H9 (cell line): ENCODE measurements at regions not wholly inside any gene's neighbourhood (a gene's known extent, or its start where the extent isn't known, plus 50 kb on each side); places are given as distances from the start of the nearest gene placed in this dataset.

Experiments
- DNase-seq: peaks from one replicate; pipeline ENCODE4 v3.0.0-alpha.2; 2017
- H2AFZ ChIP-seq: one replicate; pipeline ENCODE4 v1.6.1; 2013; ENCODE audit warnings: mild to moderate bottlenecking, low read length, control low read depth, moderate library complexity
- H2AK5ac ChIP-seq: 2 replicates; pipeline ENCODE4 v1.6.1; 2013; ENCODE audit warnings: low read length, control low read depth, mixed read lengths; ENCODE audit not compliant: insufficient read length
- H2BK120ac ChIP-seq: one replicate; pipeline ENCODE4 v1.6.1; 2013; ENCODE audit warnings: low read depth, mild to moderate bottlenecking, low read length, control low read depth, inconsistent platforms; ENCODE audit not compliant: poor library complexity, severe bottlenecking
- H2BK12ac ChIP-seq: 2 replicates; pipeline ENCODE4 v1.6.1; 2013; ENCODE audit warnings: low read length, control low read depth, mixed read lengths, low read depth; ENCODE audit not compliant: insufficient read length
- H2BK15ac ChIP-seq: 2 replicates; pipeline ENCODE4 v1.6.1; 2013; ENCODE audit warnings: low read depth, low read length, control low read depth
- H2BK20ac ChIP-seq: one replicate; pipeline ENCODE4 v1.6.1; 2013; ENCODE audit warnings: low read depth, mild to moderate bottlenecking, low read length, control low read depth, inconsistent platforms; ENCODE audit not compliant: poor library complexity, severe bottlenecking
- H2BK5ac ChIP-seq: 2 replicates; pipeline ENCODE4 v1.6.1; 2013; ENCODE audit warnings: low read length, control low read depth, mixed read lengths; ENCODE audit not compliant: insufficient read length
- H3K14ac ChIP-seq: 2 replicates; pipeline ENCODE4 v1.6.1; 2013; ENCODE audit warnings: low read length, control low read depth; ENCODE audit not compliant: insufficient read depth
- H3K18ac ChIP-seq: 2 replicates; pipeline ENCODE4 v1.6.1; 2013; ENCODE audit warnings: low read depth, mild to moderate bottlenecking, mixed read lengths, low read length, control low read depth; ENCODE audit not compliant: insufficient read length
- H3K23ac ChIP-seq: 2 replicates; pipeline ENCODE4 v1.6.1; 2013; ENCODE audit warnings: low read length, control low read depth, mixed read lengths, low read depth; ENCODE audit not compliant: insufficient read length
- H3K23me2 ChIP-seq: 2 replicates; pipeline ENCODE4 v1.6.1; 2013; ENCODE audit warnings: low read depth, mild to moderate bottlenecking, mixed read lengths, low read length, control low read depth; ENCODE audit not compliant: insufficient read length, poor library complexity, severe bottlenecking
- H3K27ac ChIP-seq: 2 replicates; pipeline ENCODE4 v1.5.1; 2013; ENCODE audit warnings: low read length, control low read depth, mixed read lengths, low read depth; ENCODE audit not compliant: insufficient read length
- H3K27me3 ChIP-seq: 2 replicates; pipeline ENCODE4 v1.6.1; 2013; ENCODE audit warnings: low read length, control low read depth, inconsistent platforms; ENCODE audit not compliant: insufficient read depth
- H3K4ac ChIP-seq: 2 replicates; pipeline ENCODE4 v1.6.1; 2013; ENCODE audit warnings: low read depth, mild to moderate bottlenecking, control low read depth, inconsistent platforms, low read length, moderate library complexity
- H3K4me1 ChIP-seq: 2 replicates; pipeline ENCODE4 v1.6.1; 2013; ENCODE audit warnings: low read length, control low read depth, inconsistent platforms; ENCODE audit not compliant: insufficient read depth
- H3K4me2 ChIP-seq: 2 replicates; pipeline ENCODE4 v1.6.1; 2013; ENCODE audit warnings: low read length, control low read depth, mixed read lengths; ENCODE audit not compliant: insufficient read length, insufficient read depth
- H3K56ac ChIP-seq: 2 replicates; pipeline ENCODE4 v1.6.1; 2013; ENCODE audit warnings: low read depth, mild to moderate bottlenecking, mixed read lengths, low read length, control low read depth; ENCODE audit not compliant: insufficient read length
- H3K79me1 ChIP-seq: 2 replicates; pipeline ENCODE4 v1.6.1; 2013; ENCODE audit warnings: low read depth, mild to moderate bottlenecking, moderate library complexity, low read length, control low read depth, inconsistent platforms; ENCODE audit not compliant: insufficient read depth, poor library complexity, severe bottlenecking
- H3K79me2 ChIP-seq: 2 replicates; pipeline ENCODE4 v1.6.1; 2013; ENCODE audit warnings: low read length, control low read depth, inconsistent platforms; ENCODE audit not compliant: insufficient read depth
- H3K9ac ChIP-seq: 2 replicates; pipeline ENCODE4 v1.6.1; 2013; ENCODE audit warnings: low read length, control low read depth, mixed read lengths; ENCODE audit not compliant: insufficient read length; ENCODE audit errors: extremely low read depth
- H3K9me3 ChIP-seq: one replicate; pipeline ENCODE4 v1.6.1; 2013; ENCODE audit warnings: low read depth, low read length, inconsistent platforms; ENCODE audit not compliant: control insufficient read depth
- H3T11ph ChIP-seq: one replicate; pipeline ENCODE4 v1.6.1; 2013; ENCODE audit warnings: mild to moderate bottlenecking, low read length, control low read depth, inconsistent platforms
- H4K20me1 ChIP-seq: one replicate; pipeline ENCODE4 v1.6.1; 2013; ENCODE audit not compliant: control insufficient read depth, insufficient read length, insufficient read depth
- H4K5ac ChIP-seq: 2 replicates; pipeline ENCODE4 v1.6.1; 2013; ENCODE audit warnings: low read depth, mild to moderate bottlenecking, mixed read lengths, low read length, control low read depth; ENCODE audit not compliant: insufficient read length
- H4K8ac ChIP-seq: replicated peaks from 2 replicates; pipeline ENCODE4 v1.6.1; 2013; ENCODE audit warnings: low read length, control low read depth, mixed read lengths, low read depth; ENCODE audit not compliant: insufficient read length
- H4K91ac ChIP-seq: 2 replicates; pipeline ENCODE4 v1.6.1; 2013; ENCODE audit warnings: low read depth, mild to moderate bottlenecking, moderate library complexity, mixed read lengths, low read length, control low read depth; ENCODE audit not compliant: insufficient read length
- H3K27ac Mint-ChIP-seq, 3 experiments: 2 replicates in 2 of 3; 3 replicates in 1 of 3; pipeline ENCODE4 v1.8.0; 2020 to 2021; ENCODE audit warnings: mixed read lengths in 3 of 3, mild to moderate bottlenecking in 1 of 3, moderate library complexity in 1 of 3
- H3K27me3 Mint-ChIP-seq: 2 replicates; pipeline ENCODE4 v1.8.0; 2021; ENCODE audit warnings: low read depth, mild to moderate bottlenecking, moderate library complexity, mixed read lengths
- H3K36me3 Mint-ChIP-seq, 3 experiments: 2 replicates in 2 of 3; 3 replicates in 1 of 3; pipeline ENCODE4 v1.8.0; 2020 to 2021; ENCODE audit warnings: low read depth in 3 of 3, mixed read lengths in 3 of 3; ENCODE audit not compliant: insufficient read depth in 1 of 3
- H3K4me1 Mint-ChIP-seq, 2 experiments: 2 replicates each; pipeline ENCODE4 v1.8.0; 2020; ENCODE audit warnings: mixed read lengths in 2 of 2
- H3K4me3 Mint-ChIP-seq, 2 experiments: 2 replicates in 1 of 2; 3 replicates in 1 of 2; pipeline ENCODE4 v1.8.0; 2020 to 2021; ENCODE audit warnings: mild to moderate bottlenecking in 2 of 2, mixed read lengths in 2 of 2, moderate library complexity in 1 of 2
- H3K9me3 Mint-ChIP-seq, 2 experiments: 2 replicates in 1 of 2; 3 replicates in 1 of 2; pipeline ENCODE4 v1.8.0; 2020; ENCODE audit warnings: mild to moderate bottlenecking in 2 of 2, mixed read lengths in 2 of 2, moderate library complexity in 1 of 2
- CTCF ChIP-seq: fragments of 200-600 bp; sonication (generic); conservative IDR thresholded peaks from 3 replicates; pipeline ENCODE4 v1.8.0; 2021; ENCODE audit warnings: antibody characterized with exemption, mild to moderate bottlenecking
- WGBS: extraction: QIAGEN DNeasy Blood & Tissue Kit; methylation state at CpG from one replicate; pipeline ENCODE4 v1.1.7; 2013; ENCODE audit warnings: missing lambda C conversion rate, low lambda C conversion rate, mixed read lengths; ENCODE audit not compliant: insufficient read length; ENCODE audit errors: extremely low coverage; 5-methylcytosine and 5-hydroxymethylcytosine counted together

DNA sequence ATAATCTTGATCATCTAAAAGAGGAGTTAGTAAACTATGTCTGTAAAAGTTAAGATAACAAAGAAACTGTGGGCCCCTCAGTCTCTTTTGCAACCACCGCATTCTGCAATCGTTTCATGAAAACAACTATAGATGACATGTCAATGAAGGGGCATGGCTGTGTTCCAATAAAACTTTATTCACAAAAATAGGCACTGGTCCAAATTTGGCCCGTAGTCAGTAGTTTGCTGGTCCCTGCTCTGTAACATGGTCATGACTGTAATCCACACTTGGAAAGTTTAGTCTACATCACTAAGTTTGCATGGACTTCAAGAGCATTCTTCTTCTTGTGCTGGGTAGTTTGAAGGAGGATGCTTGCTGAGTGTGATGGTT lies 299.3 kb upstream of the PSMD7 start:
- H2BK5ac ChIP-seq: no peak overlapping the region
- H3K4me2 ChIP-seq: no peak overlapping the region
- H3K79me1 ChIP-seq: no peaks in the 10 kb centered on the region
- H2BK20ac ChIP-seq: no peak overlapping the region
- TF ChIP-seq CTCF: no peak
- no peaks in the 10 kb centered on the region for H3K9me3 ChIP-seq
- WGBS: no CpG with 5 or more reads among the region's 3 CpGs
- Mint-ChIP-seq H3K36me3 (no peaks in the 10 kb centered on the region; a peak in 1 of 7 replicates), H3K27ac (no peak overlapping the region), H3K9me3 (peaks cover 0 to 5% of the 10 kb centered on the region in 2 experiments; a peak in 2 of 5 replicates), H3K27me3 (no peaks in the 10 kb centered on the region), H3K4me1 (peaks cover 5 to 11% of the 10 kb centered on the region in 2 experiments; a peak in 2 of 4 replicates), H3K4me3 (no peak overlapping the region)
- no peak overlapping the region for H3K14ac ChIP-seq
- DNase-seq: no peak
- H3K23me2 ChIP-seq: no peaks in the 10 kb centered on the region
- H4K8ac ChIP-seq: no peak overlapping the region
- H3K4me1 ChIP-seq: no peaks in the 10 kb centered on the region
- H3K79me2 ChIP-seq: no peaks in the 10 kb centered on the region
- H2AFZ ChIP-seq: no peak overlapping the region
- no peak overlapping the region for H3T11ph ChIP-seq
- no peaks in the 10 kb centered on the region for H4K20me1 ChIP-seq
- H2BK15ac ChIP-seq: no peak overlapping the region
- no peak overlapping the region for H3K56ac ChIP-seq
- H2BK120ac ChIP-seq: no peak overlapping the region
- no peak overlapping the region for H4K91ac ChIP-seq
- no peaks in the 10 kb centered on the region for H3K27me3 ChIP-seq
- H3K18ac ChIP-seq: no peak overlapping the region
- H3K23ac ChIP-seq: no peak overlapping the region
- H4K5ac ChIP-seq: no peak overlapping the region
- no peak overlapping the region for H3K27ac ChIP-seq
- H3K9ac ChIP-seq: no peak overlapping the region
- no peak overlapping the region for H2BK12ac ChIP-seq
- no peak overlapping the region for H2AK5ac ChIP-seq
- no peak overlapping the region for H3K4ac ChIP-seq
